ENCODE measurements at regions not wholly inside any gene's neighbourhood (a gene's known extent, or its start where the extent isn't known, plus 50 kb on each side); places are given as distances from the start of the nearest gene placed in this dataset.
A peak's percentile ranks its signal among the peaks of the same experiment; 100 is the strongest.

DNA sequence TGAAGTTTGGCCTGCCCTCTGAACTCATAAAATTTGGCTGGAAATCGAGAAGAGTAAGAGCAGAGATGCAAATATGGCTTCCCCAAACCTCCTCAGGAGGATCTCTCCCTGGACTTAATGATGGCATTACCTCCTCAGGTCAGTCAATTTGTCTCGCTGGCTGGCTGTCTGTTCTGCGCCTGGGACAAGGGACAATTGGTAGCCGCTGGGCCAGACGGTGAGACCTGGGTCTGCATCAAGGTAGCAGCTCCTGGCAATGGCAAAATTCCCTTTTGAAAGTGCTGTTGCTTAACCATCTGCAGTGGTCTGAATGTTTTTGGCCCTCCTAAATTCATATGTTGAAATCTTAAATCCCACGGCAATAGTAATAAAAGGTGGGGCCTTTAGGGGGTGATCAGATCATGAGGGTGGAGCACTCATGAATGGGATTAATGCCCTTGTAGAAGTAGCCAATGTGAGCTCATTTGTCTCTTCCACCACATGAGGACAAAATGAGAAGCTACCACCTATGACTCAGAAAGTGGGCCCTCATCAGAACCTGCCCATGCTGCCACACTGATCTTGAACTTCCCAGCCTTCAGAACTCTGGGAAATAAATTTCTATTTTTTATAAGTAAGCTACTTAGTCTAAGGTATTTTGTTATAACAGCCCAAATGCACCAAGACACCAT is 439.3 kb upstream of the KLF4 start:
- H3K4me3 ChIP-seq, result no peak overlapping the region
- H3K27ac ChIP-seq (replicated peaks in 1 of 4), result no peak overlapping the region
- peak; percentile 45 for DNase-seq (ENCODE audit: extremely low spot score)

GRCh38 chr9:107927276-107927675 is 437.7 kb upstream of the KLF4 start:
- intact Hi-C loops (cut with DNase I), result no loop called here
- H3K4me1 ChIP-seq, result peaks cover 0 to 6% (median 4%) of the 10 kb centered on the region in 4 donors
- DNase-seq (ENCODE audit: extremely low spot score), result no peak
- no peaks in the 10 kb centered on the region for H3K27me3 ChIP-seq
- TF ChIP-seq EP300 (IDR thresholded peaks at IDR 0.05), result no peak
- no peak for TF ChIP-seq POLR2A (IDR thresholded peaks at IDR 0.05; ENCODE audit: low read depth)
- TF ChIP-seq, protein P1, sequence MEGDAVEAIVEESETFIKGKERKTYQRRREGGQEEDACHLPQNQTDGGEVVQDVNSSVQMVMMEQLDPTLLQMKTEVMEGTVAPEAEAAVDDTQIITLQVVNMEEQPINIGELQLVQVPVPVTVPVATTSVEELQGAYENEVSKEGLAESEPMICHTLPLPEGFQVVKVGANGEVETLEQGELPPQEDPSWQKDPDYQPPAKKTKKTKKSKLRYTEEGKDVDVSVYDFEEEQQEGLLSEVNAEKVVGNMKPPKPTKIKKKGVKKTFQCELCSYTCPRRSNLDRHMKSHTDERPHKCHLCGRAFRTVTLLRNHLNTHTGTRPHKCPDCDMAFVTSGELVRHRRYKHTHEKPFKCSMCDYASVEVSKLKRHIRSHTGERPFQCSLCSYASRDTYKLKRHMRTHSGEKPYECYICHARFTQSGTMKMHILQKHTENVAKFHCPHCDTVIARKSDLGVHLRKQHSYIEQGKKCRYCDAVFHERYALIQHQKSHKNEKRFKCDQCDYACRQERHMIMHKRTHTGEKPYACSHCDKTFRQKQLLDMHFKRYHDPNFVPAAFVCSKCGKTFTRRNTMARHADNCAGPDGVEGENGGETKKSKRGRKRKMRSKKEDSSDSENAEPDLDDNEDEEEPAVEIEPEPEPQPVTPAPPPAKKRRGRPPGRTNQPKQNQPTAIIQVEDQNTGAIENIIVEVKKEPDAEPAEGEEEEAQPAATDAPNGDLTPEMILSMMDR (IDR thresholded peaks at IDR 0.05), result no peak
- no peak for TF ChIP-seq POLR2AphosphoS5 (IDR thresholded peaks at IDR 0.05)
- WGBS, result 92% methylated on average over 4 of the region's 4 CpGs
- H3K4me3 ChIP-seq, result no peak overlapping the region
- H3K36me3 ChIP-seq, result no peaks in the 10 kb centered on the region
- no peak overlapping the region for H3K27ac ChIP-seq (replicated peaks in 1 of 4)
- peaks cover 0 to 7% (median 3%) of the 10 kb centered on the region in 4 donors for H3K9me3 ChIP-seq

More for the DNA sequence above, 439.3 kb upstream of the KLF4 start:
- H3K27me3 ChIP-seq, result no peaks in the 10 kb centered on the region
- peaks cover 0 to 7% (median 3%) of the 10 kb centered on the region in 4 donors for H3K9me3 ChIP-seq
- WGBS, result 67% methylated on average over 6 of the region's 6 CpGs
- H3K4me1 ChIP-seq, result no peaks in the 10 kb centered on the region
- no peaks in the 10 kb centered on the region for H3K36me3 ChIP-seq
- intact Hi-C loops (cut with DNase I), result no loop called here
- no peak for TF ChIP-seq POLR2A (IDR thresholded peaks at IDR 0.05; ENCODE audit: low read depth)

GRCh38 chr9:107925749-107926297 is 436.3 kb upstream of the KLF4 start:
- 51% methylated on average over 5 of the region's 5 CpGs for WGBS
- intact Hi-C loops (cut with DNase I), result no loop called here
- Histone ChIP-seq H3K9me3 (peaks cover 0 to 7% (median 3%) of the 10 kb centered on the region in 4 donors), H3K4me3 (no peak overlapping the region), H3K4me1 (peaks cover 0 to 12% (median 7%) of the 10 kb centered on the region in 4 donors), H3K27me3 (no peaks in the 10 kb centered on the region), H3K36me3 (no peaks in the 10 kb centered on the region), H3K27ac (replicated peaks in 1 of 4) (no peak overlapping the region)
- TF ChIP-seq POLR2A (IDR thresholded peaks at IDR 0.05; ENCODE audit: low read depth) (no peak), POLR2AphosphoS5 (IDR thresholded peaks at IDR 0.05) (no peak)
- no peak for DNase-seq (ENCODE audit: extremely low spot score)

DNA sequence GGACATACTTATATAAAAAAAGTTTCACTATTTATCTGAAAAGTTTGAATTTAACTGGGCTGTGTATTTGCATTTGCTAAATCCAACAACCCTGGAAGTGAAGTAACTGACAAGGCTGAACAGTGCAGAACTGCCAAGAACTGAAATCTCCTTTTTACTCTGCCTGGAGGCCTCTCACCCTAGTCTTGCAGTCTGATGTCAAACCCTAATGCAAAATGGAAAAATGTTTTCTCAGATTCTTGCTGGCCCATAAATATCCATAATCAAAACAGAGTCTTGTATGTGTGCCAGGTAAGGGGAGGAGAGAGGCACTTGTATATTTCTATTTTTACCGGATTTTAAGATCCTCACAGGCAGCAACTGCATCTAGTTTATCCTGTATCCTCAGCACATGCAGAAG is 432.7 kb upstream of the KLF4 start:
- no peak for DNase-seq (ENCODE audit: extremely low spot score)
- H3K4me3 ChIP-seq, result no peak overlapping the region
- TF ChIP-seq, protein P1 (IDR thresholded peaks at IDR 0.05), result no peak
- peak overlapping the region in 1 of 4 donors; percentile 40 for H3K27ac ChIP-seq (replicated peaks in 1 of 4)
- H3K4me1 ChIP-seq, result peaks cover 0 to 12% (median 7%) of the 10 kb centered on the region in 4 donors
- no peaks in the 10 kb centered on the region for H3K36me3 ChIP-seq
- no peaks in the 10 kb centered on the region for H3K27me3 ChIP-seq
- intact Hi-C loops (cut with DNase I), result no loop called here
- H3K9me3 ChIP-seq, result peaks cover 0 to 7% (median 3%) of the 10 kb centered on the region in 4 donors
- WGBS, result 50% methylated on average over 1 of the region's 1 CpG

- WGBS, result 75% methylated on average over 6 of the region's 6 CpGs
- H3K4me3 ChIP-seq, result no peak overlapping the region
- intact Hi-C loops (cut with DNase I), result no loop called here
These were observed 429.7 kb upstream of the KLF4 start for GRCh38 chr9:107919263-107919662.

More at GRCh38 chr9:107919263-107919662, 429.7 kb upstream of the KLF4 start:
- DNase-seq (ENCODE audit: extremely low spot score), result no peak
- no peaks in the 10 kb centered on the region for H3K27me3 ChIP-seq
- H3K4me1 ChIP-seq, result peaks cover 0 to 12% (median 7%) of the 10 kb centered on the region in 4 donors
- H3K9me3 ChIP-seq, result no peaks in the 10 kb centered on the region
- H3K36me3 ChIP-seq, result no peaks in the 10 kb centered on the region
- no peak overlapping the region for H3K27ac ChIP-seq (replicated peaks in 1 of 4)
- TF ChIP-seq EP300 (IDR thresholded peaks at IDR 0.05), result no peak
- no peak for TF ChIP-seq POLR2A (IDR thresholded peaks at IDR 0.05; ENCODE audit: low read depth)
- TF ChIP-seq, protein P1 (IDR thresholded peaks at IDR 0.05), result no peak
- no peak for TF ChIP-seq POLR2AphosphoS5 (IDR thresholded peaks at IDR 0.05)
